ENCODE measurements at regions not wholly inside any gene's neighbourhood (a gene's known extent, or its start where the extent isn't known, plus 50 kb on each side); places are given as distances from the start of the nearest gene placed in this dataset.

DNA sequence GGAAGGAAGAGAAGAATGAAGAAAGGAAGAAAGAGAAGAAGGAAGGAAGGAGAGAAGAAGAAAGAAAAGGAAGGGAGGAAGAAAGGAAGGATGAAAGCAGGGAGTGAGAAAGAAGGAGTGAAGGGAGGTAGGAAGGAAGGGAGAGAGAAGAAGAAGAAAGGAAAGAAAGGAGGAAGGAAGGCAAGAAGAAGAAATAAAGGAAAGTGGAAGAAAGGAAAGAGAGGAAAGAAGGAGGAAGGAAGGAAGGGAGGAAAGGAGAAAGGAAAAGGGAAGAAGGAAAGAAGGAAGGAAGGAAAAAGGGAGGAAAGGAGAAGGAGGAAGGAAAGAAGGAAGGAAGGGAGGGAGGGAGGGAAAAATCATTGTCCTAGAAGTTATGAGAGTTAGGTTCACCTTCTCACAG, 696.6 kb upstream of the TMEM132C start:
- TF ChIP-seq, protein P1, sequence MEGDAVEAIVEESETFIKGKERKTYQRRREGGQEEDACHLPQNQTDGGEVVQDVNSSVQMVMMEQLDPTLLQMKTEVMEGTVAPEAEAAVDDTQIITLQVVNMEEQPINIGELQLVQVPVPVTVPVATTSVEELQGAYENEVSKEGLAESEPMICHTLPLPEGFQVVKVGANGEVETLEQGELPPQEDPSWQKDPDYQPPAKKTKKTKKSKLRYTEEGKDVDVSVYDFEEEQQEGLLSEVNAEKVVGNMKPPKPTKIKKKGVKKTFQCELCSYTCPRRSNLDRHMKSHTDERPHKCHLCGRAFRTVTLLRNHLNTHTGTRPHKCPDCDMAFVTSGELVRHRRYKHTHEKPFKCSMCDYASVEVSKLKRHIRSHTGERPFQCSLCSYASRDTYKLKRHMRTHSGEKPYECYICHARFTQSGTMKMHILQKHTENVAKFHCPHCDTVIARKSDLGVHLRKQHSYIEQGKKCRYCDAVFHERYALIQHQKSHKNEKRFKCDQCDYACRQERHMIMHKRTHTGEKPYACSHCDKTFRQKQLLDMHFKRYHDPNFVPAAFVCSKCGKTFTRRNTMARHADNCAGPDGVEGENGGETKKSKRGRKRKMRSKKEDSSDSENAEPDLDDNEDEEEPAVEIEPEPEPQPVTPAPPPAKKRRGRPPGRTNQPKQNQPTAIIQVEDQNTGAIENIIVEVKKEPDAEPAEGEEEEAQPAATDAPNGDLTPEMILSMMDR (IDR thresholded peaks at IDR 0.05) = no peak
- TF ChIP-seq POLR2A (IDR thresholded peaks at IDR 0.05; ENCODE audit: low read depth) = no peak
